Trophoblast cell (in vitro differentiated cells and primary cell): ENCODE measurements at regions not wholly inside any gene's neighbourhood (a gene's known extent, or its start where the extent isn't known, plus 50 kb on each side); places are given as distances from the start of the nearest gene placed in this dataset.

ENCODE experiments used
- DNase-seq, 2 donors: peaks; one replicate each; pipeline ENCODE4 v3.0.0-alpha.2; 2016
- H2AFZ ChIP-seq: 2 replicates; pipeline ENCODE4 v1.6.1; 2013; ENCODE audit warnings: low read length, moderate library complexity, mild to moderate bottlenecking; ENCODE audit not compliant: insufficient read depth, poor library complexity
- H2AK5ac ChIP-seq: 2 replicates; pipeline ENCODE4 v1.6.1; 2013; ENCODE audit warnings: mild to moderate bottlenecking, low read length
- H2BK120ac ChIP-seq: 2 replicates; pipeline ENCODE4 v1.6.1; 2013; ENCODE audit warnings: low read length, mild to moderate bottlenecking, moderate library complexity; ENCODE audit not compliant: insufficient read depth, poor library complexity
- H2BK12ac ChIP-seq: 2 replicates; pipeline ENCODE4 v1.6.1; 2013; ENCODE audit warnings: mild to moderate bottlenecking, low read length, moderate library complexity
- H2BK5ac ChIP-seq: 2 replicates; pipeline ENCODE4 v1.6.1; 2013; ENCODE audit warnings: low read length, low read depth, moderate library complexity, mild to moderate bottlenecking; ENCODE audit not compliant: poor library complexity
- H3K14ac ChIP-seq: 2 replicates; pipeline ENCODE4 v1.6.1; 2013; ENCODE audit warnings: mild to moderate bottlenecking, low read length
- H3K18ac ChIP-seq: 2 replicates; pipeline ENCODE4 v1.6.1; 2013; ENCODE audit warnings: mild to moderate bottlenecking, low read length
- H3K23ac ChIP-seq: 2 replicates; pipeline ENCODE4 v1.6.1; 2013; ENCODE audit warnings: low read length
- H3K27ac ChIP-seq: 2 replicates; pipeline ENCODE4 v1.5.1; 2013; ENCODE audit warnings: low read depth, mild to moderate bottlenecking, inconsistent platforms, low read length, moderate library complexity
- H3K27me3 ChIP-seq: 2 replicates; pipeline ENCODE4 v1.6.1; 2013; ENCODE audit warnings: inconsistent platforms, mild to moderate bottlenecking, low read length, moderate library complexity; ENCODE audit not compliant: insufficient read depth
- H3K36me3 ChIP-seq, 2 experiments: 1 replicate in 1 of 2; 2 replicates in 1 of 2; pipeline ENCODE4 v1.6.1; 2013; ENCODE audit warnings: low read length in 2 of 2, mild to moderate bottlenecking in 2 of 2, moderate library complexity in 1 of 2; ENCODE audit not compliant: insufficient read depth in 2 of 2, control insufficient read depth in 1 of 2
- H3K4ac ChIP-seq: 2 replicates; pipeline ENCODE4 v1.6.1; 2013; ENCODE audit warnings: low read depth, mild to moderate bottlenecking, low read length, moderate library complexity
- H3K4me1 ChIP-seq, 2 experiments: 1 replicate in 1 of 2; 2 replicates in 1 of 2; pipeline ENCODE4 v1.6.1; 2013; ENCODE audit warnings: low read length in 2 of 2, mild to moderate bottlenecking in 2 of 2, moderate library complexity in 1 of 2; ENCODE audit not compliant: insufficient read depth in 2 of 2, control insufficient read depth in 1 of 2
- H3K4me2 ChIP-seq: 2 replicates; pipeline ENCODE4 v1.6.1; 2013; ENCODE audit warnings: inconsistent platforms, mild to moderate bottlenecking, low read length, moderate library complexity
- H3K4me3 ChIP-seq: 2 replicates; pipeline ENCODE4 v1.5.1; 2013; ENCODE audit warnings: mild to moderate bottlenecking, low read depth, low read length, inconsistent platforms
- H3K79me1 ChIP-seq: one replicate; pipeline ENCODE4 v1.6.1; 2013; ENCODE audit warnings: low read length
- H3K79me2 ChIP-seq: 2 replicates; pipeline ENCODE4 v1.6.1; 2013; ENCODE audit warnings: low read length, mild to moderate bottlenecking; ENCODE audit not compliant: control insufficient read depth, insufficient read depth, poor library complexity
- H3K9ac ChIP-seq: 2 replicates; pipeline ENCODE4 v1.6.1; 2013; ENCODE audit warnings: mild to moderate bottlenecking, low read length
- H3K9me3 ChIP-seq: 2 replicates; pipeline ENCODE4 v1.6.1; 2013; ENCODE audit warnings: low read depth, mild to moderate bottlenecking, control low read depth, inconsistent platforms, low read length; ENCODE audit not compliant: insufficient read depth
- H4K12ac ChIP-seq: 2 replicates; pipeline ENCODE4 v1.6.1; 2013; ENCODE audit warnings: low read depth, mild to moderate bottlenecking, low read length, moderate library complexity
- H4K8ac ChIP-seq: 2 replicates; pipeline ENCODE4 v1.6.1; 2013; ENCODE audit warnings: low read depth, mild to moderate bottlenecking, low read length, moderate library complexity
- H4K91ac ChIP-seq: one replicate; pipeline ENCODE4 v1.6.1; 2013; ENCODE audit warnings: low read depth, mild to moderate bottlenecking, low read length, moderate library complexity
- WGBS: extraction: QIAGEN DNeasy Blood & Tissue Kit; methylation state at CpG from one replicate; pipeline ENCODE4 v1.1.7; 2013; ENCODE audit warnings: missing lambda C conversion rate; ENCODE audit not compliant: insufficient read length, insufficient coverage; ENCODE audit errors: extremely low coverage; 5-methylcytosine and 5-hydroxymethylcytosine counted together

DNA sequence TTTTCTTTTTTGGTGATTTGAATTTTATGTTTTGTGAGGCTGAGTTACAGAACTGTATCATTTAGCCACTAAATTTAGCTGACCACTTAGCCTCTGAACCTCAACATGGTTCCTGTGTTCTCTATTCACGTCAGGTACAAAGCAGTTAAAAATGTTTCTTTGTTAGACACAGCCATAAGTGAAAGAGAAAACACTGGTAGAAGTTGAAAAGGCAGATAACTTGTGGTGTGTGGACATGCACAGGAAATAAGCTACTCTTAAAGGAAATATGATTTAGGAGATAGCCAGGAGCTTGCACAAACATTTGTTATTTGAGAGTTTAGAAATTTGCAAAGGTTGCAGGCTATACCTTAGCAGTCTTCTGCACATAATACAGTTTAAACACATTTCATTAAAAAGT, 171.0 kb upstream of the RPS6KA3 start:
- WGBS, result no CpG with 5 or more reads among the region's 1 CpG
- H3K14ac ChIP-seq, result no peak overlapping the region
- H3K27ac ChIP-seq, result no peak overlapping the region
- no peak overlapping the region for H4K91ac ChIP-seq
- no peak overlapping the region for H4K8ac ChIP-seq
- H3K27me3 ChIP-seq, result no peaks in the 10 kb centered on the region
- H2BK5ac ChIP-seq, result no peak overlapping the region
- no peak overlapping the region for H2BK12ac ChIP-seq
- no peaks in the 10 kb centered on the region for H3K36me3 ChIP-seq
- no peaks in the 10 kb centered on the region for H3K9me3 ChIP-seq
- H3K4me3 ChIP-seq, result no peak overlapping the region
- H3K4ac ChIP-seq, result no peak overlapping the region
- H3K23ac ChIP-seq, result no peak overlapping the region
- H3K18ac ChIP-seq, result no peak overlapping the region
- no peak overlapping the region for H4K12ac ChIP-seq
- H2AK5ac ChIP-seq, result no peak overlapping the region
- no peak overlapping the region for H3K4me2 ChIP-seq
- no peaks in the 10 kb centered on the region for H3K79me2 ChIP-seq
- no peak overlapping the region for H2BK120ac ChIP-seq
- H3K9ac ChIP-seq, result no peak overlapping the region
- peaks cover 7 to 8% of the 10 kb centered on the region in 2 experiments for H3K4me1 ChIP-seq
- DNase-seq, result no peak
- no peaks in the 10 kb centered on the region for H3K79me1 ChIP-seq
- no peak overlapping the region for H2AFZ ChIP-seq

DNA sequence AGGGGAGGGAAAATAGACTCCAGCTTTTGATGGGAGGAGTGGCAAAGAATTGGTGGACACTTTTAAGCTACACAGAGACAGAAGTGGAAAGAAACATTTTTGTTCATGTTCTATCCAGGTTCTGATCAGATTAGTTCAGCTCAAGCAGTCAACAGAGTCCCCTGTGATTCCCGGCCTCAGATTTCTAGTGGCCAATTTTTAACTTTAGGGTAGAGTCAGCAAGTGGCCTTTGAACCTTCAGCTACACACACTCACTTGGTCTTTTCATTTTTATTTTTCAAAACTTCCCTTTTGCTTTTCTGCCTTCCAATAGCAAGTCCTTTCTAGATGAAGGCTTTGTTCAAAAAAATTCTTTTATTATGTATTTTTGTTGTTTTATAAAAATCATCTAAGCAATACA, 169.2 kb upstream of the RPS6KA3 start:
- peaks cover 7 to 8% of the 10 kb centered on the region in 2 experiments for H3K4me1 ChIP-seq
- DNase-seq, result no peak
- no peaks in the 10 kb centered on the region for H3K27me3 ChIP-seq
- no peak overlapping the region for H2BK5ac ChIP-seq
- no peak overlapping the region for H3K9ac ChIP-seq
- no peak overlapping the region for H2BK12ac ChIP-seq
- H2BK120ac ChIP-seq, result no peak overlapping the region
- no peak overlapping the region for H3K4me2 ChIP-seq
- no peak overlapping the region for H3K4me3 ChIP-seq
- no peaks in the 10 kb centered on the region for H3K79me2 ChIP-seq
- no peak overlapping the region for H4K91ac ChIP-seq
- WGBS, result no CpG with 5 or more reads among the region's 1 CpG
- no peaks in the 10 kb centered on the region for H3K79me1 ChIP-seq
- no peak overlapping the region for H3K27ac ChIP-seq
- H3K14ac ChIP-seq, result no peak overlapping the region
- H3K9me3 ChIP-seq, result no peaks in the 10 kb centered on the region
- H2AFZ ChIP-seq, result no peak overlapping the region
- H3K23ac ChIP-seq, result no peak overlapping the region
- no peak overlapping the region for H4K12ac ChIP-seq
- H3K4ac ChIP-seq, result no peak overlapping the region
- no peaks in the 10 kb centered on the region for H3K36me3 ChIP-seq
- no peak overlapping the region for H3K18ac ChIP-seq
- H4K8ac ChIP-seq, result no peak overlapping the region
- no peak overlapping the region for H2AK5ac ChIP-seq

DNA sequence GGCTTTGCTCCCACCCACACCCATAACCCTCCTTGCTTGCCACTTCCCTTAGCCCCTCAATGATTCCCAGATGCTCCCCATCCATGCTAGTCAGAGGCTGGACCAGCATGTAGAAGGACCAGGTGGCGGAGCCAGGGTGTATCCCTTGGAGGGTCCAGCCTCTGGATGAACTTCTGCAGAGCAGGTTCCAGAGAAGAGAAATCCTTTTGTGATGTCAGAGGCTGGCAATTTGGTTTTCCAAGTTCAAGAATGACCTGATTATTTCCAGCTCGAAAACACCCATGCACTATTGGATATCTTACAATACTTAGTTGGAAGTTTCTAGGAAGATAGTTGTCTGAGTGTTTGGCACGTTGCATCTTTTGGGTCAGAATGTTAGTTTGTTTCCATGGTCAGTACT, 168.3 kb upstream of the RPS6KA3 start:
- Histone ChIP-seq H3K9me3 (no peaks in the 10 kb centered on the region), H3K4me3 (no peak overlapping the region), H3K4me2 (no peak overlapping the region), H3K27me3 (no peaks in the 10 kb centered on the region), H3K79me2 (no peaks in the 10 kb centered on the region), H3K9ac (no peak overlapping the region), H4K12ac (no peak overlapping the region), H2BK12ac (no peak overlapping the region), H3K4ac (no peak overlapping the region), H3K79me1 (no peaks in the 10 kb centered on the region), H2AK5ac (no peak overlapping the region), H3K14ac (no peak overlapping the region), H2AFZ (no peak overlapping the region), H3K36me3 (no peaks in the 10 kb centered on the region), H4K8ac (no peak overlapping the region), H2BK5ac (no peak overlapping the region), H3K4me1 (peaks cover 4 to 8% of the 10 kb centered on the region in 2 experiments), H3K23ac (no peak overlapping the region), H2BK120ac (no peak overlapping the region), H3K27ac (no peak overlapping the region), H4K91ac (no peak overlapping the region), H3K18ac (no peak overlapping the region)
- WGBS, result no CpG with 5 or more reads among the region's 3 CpGs
- DNase-seq, result no peak

DNA sequence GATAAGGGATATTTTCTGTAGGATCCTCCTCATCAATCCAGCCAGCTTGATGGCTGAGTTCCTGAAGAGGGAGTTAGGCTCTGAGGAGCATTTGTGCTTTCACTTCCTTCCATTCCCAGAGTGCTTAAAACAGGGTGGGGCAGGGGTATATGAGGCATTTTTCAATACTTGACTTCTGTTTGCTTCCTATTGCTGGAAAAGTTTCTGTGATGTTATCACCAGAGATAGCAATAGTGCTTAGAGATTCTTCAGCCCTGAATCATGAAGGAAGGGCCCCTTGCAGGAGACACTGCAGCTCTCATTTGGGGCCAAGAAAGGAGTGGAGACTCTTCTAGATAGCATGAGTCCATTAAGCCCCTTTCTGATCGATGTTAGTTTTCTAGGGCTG, 166.7 kb upstream of the RPS6KA3 start:
- Histone ChIP-seq H3K4me3 (no peak overlapping the region), H2BK120ac (no peak overlapping the region), H3K9ac (no peak overlapping the region), H3K79me2 (no peaks in the 10 kb centered on the region), H3K9me3 (no peaks in the 10 kb centered on the region), H3K14ac (no peak overlapping the region), H3K4me1 (peaks cover 0 to 8% of the 10 kb centered on the region in 2 experiments), H4K12ac (no peak overlapping the region), H3K27ac (no peak overlapping the region), H3K36me3 (no peaks in the 10 kb centered on the region), H3K27me3 (no peaks in the 10 kb centered on the region), H2AK5ac (no peak overlapping the region), H4K8ac (no peak overlapping the region), H2BK12ac (no peak overlapping the region), H3K23ac (no peak overlapping the region), H3K79me1 (no peaks in the 10 kb centered on the region), H2AFZ (no peak overlapping the region), H2BK5ac (no peak overlapping the region), H3K4ac (no peak overlapping the region), H3K18ac (no peak overlapping the region), H3K4me2 (no peak overlapping the region), H4K91ac (no peak overlapping the region)
- no CpG with 5 or more reads among the region's 1 CpG for WGBS
- peak in 1 of 2 donors; percentile 65 for DNase-seq
